Osteocyte (in vitro differentiated cells): ENCODE measurements at regions not wholly inside any gene's neighbourhood (a gene's known extent, or its start where the extent isn't known, plus 50 kb on each side); places are given as distances from the start of the nearest gene placed in this dataset.

Source experiments
- DNase-seq: peaks from one replicate; pipeline ENCODE4 v3.0.0; 2021; ENCODE audit warnings: mixed read lengths; ENCODE audit not compliant: unreplicated experiment; ENCODE audit errors: extremely low spot score
- H3K27ac Mint-ChIP-seq: one replicate; pipeline ENCODE4 v1.8.0; 2021; ENCODE audit warnings: mild to moderate bottlenecking, mixed read lengths; ENCODE audit not compliant: unreplicated experiment
- H3K27me3 Mint-ChIP-seq: one replicate; pipeline ENCODE4 v1.8.0; 2021; ENCODE audit warnings: mixed read lengths; ENCODE audit not compliant: unreplicated experiment
- H3K36me3 Mint-ChIP-seq: one replicate; pipeline ENCODE4 v1.8.0; 2021; ENCODE audit warnings: mixed read lengths; ENCODE audit not compliant: unreplicated experiment
- H3K4me1 Mint-ChIP-seq: one replicate; pipeline ENCODE4 v1.8.0; 2021; ENCODE audit warnings: mixed read lengths; ENCODE audit not compliant: unreplicated experiment
- H3K4me3 Mint-ChIP-seq: one replicate; pipeline ENCODE4 v1.8.0; 2021; ENCODE audit warnings: mild to moderate bottlenecking, moderate library complexity, mixed read lengths; ENCODE audit not compliant: unreplicated experiment
- H3K9me3 Mint-ChIP-seq: one replicate; pipeline ENCODE4 v1.8.0; 2021; ENCODE audit warnings: mixed read lengths; ENCODE audit not compliant: unreplicated experiment
- TF ChIP-seq, protein P1 (sequence below): fragments of 200-600 bp; sonication (generic); IDR thresholded peaks from 2 replicates; pipeline ENCODE4 v1.5.0; 2021; ENCODE audit warnings: antibody characterized with exemption, mild to moderate bottlenecking, moderate library complexity

DNA sequence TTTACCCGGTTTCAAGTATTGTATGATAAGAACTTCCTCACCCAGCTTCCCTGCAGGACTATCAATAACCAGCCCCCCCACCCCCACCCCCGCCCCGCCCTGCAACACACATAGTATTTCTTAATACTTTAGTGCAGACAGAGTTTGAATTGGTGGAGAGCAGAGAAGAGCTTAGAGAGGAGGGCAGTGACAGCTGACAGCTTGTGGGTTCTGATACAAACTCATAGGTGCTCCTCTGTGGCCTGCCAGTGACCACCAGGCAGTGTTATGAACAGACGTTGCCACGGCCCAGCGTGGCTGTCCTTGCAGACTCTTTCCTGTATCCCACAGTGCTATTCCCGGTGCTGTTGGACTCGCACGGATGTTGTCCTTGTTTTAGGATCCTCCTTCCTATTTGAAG is 186.9 kb upstream of the ADO start:
- peaks cover 12% of the 10 kb centered on the region for H3K4me1 Mint-ChIP-seq
- no peak overlapping the region for H3K27ac Mint-ChIP-seq
- no peak for DNase-seq
- TF ChIP-seq, protein P1, sequence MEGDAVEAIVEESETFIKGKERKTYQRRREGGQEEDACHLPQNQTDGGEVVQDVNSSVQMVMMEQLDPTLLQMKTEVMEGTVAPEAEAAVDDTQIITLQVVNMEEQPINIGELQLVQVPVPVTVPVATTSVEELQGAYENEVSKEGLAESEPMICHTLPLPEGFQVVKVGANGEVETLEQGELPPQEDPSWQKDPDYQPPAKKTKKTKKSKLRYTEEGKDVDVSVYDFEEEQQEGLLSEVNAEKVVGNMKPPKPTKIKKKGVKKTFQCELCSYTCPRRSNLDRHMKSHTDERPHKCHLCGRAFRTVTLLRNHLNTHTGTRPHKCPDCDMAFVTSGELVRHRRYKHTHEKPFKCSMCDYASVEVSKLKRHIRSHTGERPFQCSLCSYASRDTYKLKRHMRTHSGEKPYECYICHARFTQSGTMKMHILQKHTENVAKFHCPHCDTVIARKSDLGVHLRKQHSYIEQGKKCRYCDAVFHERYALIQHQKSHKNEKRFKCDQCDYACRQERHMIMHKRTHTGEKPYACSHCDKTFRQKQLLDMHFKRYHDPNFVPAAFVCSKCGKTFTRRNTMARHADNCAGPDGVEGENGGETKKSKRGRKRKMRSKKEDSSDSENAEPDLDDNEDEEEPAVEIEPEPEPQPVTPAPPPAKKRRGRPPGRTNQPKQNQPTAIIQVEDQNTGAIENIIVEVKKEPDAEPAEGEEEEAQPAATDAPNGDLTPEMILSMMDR, result no peak
- peaks cover 3% of the 10 kb centered on the region for H3K9me3 Mint-ChIP-seq
- H3K27me3 Mint-ChIP-seq, result no peaks in the 10 kb centered on the region
- no peaks in the 10 kb centered on the region for H3K36me3 Mint-ChIP-seq
- no peak overlapping the region for H3K4me3 Mint-ChIP-seq

DNA sequence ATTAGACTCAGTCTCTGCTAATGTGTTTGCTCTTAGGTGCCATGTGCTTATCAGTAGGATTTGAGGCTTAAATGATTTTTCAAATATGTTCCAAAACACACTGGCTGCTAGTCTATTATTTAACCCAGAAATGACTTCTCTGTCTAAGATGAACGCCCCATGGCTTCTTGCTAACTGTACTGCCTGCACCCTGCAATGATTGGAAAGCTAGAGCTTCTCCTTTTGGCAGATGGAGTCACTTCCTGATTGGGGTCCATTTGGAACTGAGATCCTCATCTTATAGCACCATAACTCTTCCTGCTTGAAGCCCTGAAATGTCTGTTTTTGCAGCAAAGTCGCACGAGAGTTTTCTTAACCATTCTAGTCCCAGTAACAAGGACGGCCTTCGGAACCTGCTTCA is 186.5 kb upstream of the ADO start:
- DNase-seq, result no peak
- Mint-ChIP-seq H3K36me3 (no peaks in the 10 kb centered on the region), H3K4me3 (no peak overlapping the region), H3K27me3 (no peaks in the 10 kb centered on the region), H3K9me3 (peaks cover 3% of the 10 kb centered on the region), H3K4me1 (peaks cover 12% of the 10 kb centered on the region), H3K27ac (no peak overlapping the region)
- TF ChIP-seq, protein P1, result no peak

DNA sequence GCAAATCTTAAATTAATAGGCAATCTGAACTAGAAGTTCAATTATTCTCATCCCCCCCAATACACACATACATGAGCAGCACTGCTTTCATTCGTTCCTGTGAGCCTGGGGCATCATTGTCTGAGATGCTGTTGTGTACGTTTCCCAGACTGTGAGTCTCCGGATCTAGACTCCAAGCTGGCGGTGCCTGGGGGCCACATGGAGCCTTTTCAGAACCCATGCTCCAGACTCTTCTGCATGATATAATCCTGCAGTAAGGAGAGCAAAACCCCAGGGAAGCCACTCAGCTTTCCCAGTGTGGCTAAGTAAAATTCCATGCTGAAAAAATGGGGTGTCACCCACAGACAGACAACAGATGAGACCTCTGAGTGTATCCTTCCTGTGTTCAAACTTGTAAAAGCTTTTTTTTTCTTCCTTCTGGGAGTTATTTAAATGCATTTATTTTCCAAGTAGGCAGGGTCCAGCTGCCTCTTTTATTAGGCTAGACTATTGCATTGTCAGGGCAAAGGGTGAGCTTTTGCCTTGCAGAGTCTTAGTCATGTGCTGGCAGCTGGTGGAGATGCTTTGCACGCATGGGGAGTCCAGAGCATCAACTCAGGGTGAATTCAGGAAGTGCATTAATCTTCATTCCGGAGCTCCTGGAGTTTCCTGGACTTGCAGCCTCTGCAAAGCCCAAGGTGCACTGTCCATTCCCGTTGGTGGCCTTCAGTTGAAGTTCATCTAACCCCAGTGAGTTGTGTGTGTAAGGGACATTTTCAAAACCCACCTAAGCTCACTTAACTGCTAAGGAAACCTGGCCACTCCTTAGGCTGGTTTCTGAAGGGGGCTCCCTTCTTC is 185.7 kb upstream of the ADO start:
- H3K36me3 Mint-ChIP-seq, result no peaks in the 10 kb centered on the region
- H3K4me1 Mint-ChIP-seq, result peaks cover 5% of the 10 kb centered on the region
- TF ChIP-seq, protein P1, result no peak
- no peak overlapping the region for H3K4me3 Mint-ChIP-seq
- H3K9me3 Mint-ChIP-seq, result peaks cover 3% of the 10 kb centered on the region
- no peak overlapping the region for H3K27ac Mint-ChIP-seq
- DNase-seq, result no peak
- no peaks in the 10 kb centered on the region for H3K27me3 Mint-ChIP-seq

DNA sequence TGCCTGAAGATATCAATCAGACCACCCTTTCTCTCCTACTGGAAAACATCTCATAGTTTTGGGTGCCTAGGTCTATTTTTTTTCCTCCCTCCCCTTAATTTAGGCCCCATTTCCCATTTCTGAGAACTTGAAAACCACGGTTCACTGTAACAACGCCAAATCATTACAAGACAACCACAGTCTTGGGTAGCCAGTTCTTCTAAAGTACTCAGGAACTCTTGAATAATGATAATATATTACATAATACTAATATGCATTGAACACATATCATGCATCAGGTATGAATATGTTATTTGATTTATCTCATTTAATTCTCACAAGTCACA is 185.1 kb upstream of the ADO start:
- H3K27me3 Mint-ChIP-seq, result no peaks in the 10 kb centered on the region
- no peaks in the 10 kb centered on the region for H3K36me3 Mint-ChIP-seq
- TF ChIP-seq, protein P1, result no peak
- no peak for DNase-seq
- peaks cover under 1% of the 10 kb centered on the region for H3K9me3 Mint-ChIP-seq
- no peak overlapping the region for H3K4me3 Mint-ChIP-seq
- peaks cover 5% of the 10 kb centered on the region for H3K4me1 Mint-ChIP-seq
- H3K27ac Mint-ChIP-seq, result no peak overlapping the region

DNA sequence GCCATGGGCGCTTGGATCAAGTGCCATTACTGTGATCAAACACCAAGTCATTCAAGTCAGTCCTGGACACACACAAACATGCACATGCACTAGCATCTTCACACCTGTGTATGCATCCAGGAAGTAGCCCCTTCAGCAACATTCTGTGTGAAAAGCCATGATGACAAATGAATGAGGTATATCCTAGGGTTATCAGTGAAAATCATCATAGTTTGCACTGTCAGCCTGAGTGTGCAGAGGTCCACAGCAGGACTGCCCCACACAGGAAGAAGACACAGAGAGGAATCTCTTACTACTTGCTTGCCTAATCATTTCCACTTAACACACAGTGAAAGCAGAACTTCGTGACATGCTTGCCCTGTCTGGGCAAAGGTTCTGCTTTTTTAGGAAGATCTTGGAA is 184.0 kb upstream of the ADO start:
- Mint-ChIP-seq H3K27me3 (no peaks in the 10 kb centered on the region), H3K4me1 (peaks cover 6% of the 10 kb centered on the region), H3K9me3 (no peaks in the 10 kb centered on the region), H3K36me3 (no peaks in the 10 kb centered on the region), H3K4me3 (no peak overlapping the region), H3K27ac (no peak overlapping the region)
- DNase-seq, result no peak
- TF ChIP-seq, protein P1, result no peak
